ENCODE measurements at regions not wholly inside any gene's neighbourhood (a gene's known extent, or its start where the extent isn't known, plus 50 kb on each side); places are given as distances from the start of the nearest gene placed in this dataset.
"Not testable (repeated sequence)": the region's sequence is repeated elsewhere in the genome, so short reads cannot be mapped to it uniquely, and the experiment has no call there.

DNA sequence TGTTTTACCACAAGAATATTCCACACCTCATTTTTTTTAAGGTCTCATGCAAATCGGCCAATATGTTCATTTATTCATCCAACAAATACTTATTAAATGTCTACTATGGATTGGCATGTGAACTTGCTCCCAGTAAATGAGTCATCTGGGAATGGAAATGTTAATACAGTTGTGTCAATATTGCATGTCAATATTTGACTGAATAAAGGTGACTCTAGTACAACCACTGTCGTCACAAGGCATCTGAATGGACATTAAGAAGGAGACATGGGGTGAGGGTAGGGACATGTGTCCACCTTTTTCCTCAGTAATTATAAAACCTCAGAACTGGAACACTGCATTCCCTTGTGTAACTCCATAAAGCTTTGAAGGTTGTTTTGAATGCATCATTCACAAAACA is 365.4 kb downstream of the ADCYAP1 start:
- DNase-seq (ENCODE audit: low read depth in 4 of 4, low spot score in 1 of 4): no peak

DNA sequence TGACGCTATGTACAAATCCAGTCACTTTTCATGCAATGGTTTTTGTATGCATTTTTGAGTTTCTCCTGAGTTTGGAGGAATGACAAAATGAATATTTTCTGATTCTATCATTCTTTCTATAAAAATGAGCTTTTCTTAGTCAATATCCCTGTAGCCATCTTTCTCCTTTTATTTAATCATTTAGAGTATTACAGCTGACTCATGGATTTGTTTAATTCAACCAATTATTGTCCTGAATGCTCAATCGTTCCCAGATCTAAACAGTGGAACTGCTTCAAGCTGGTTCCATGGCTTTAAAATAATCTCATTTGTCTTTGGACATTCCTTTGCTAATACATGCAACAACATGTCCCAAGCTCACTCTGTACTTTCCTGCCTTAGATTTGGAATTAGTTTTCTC is 368.8 kb downstream of the ADCYAP1 start:
- DNase-seq (ENCODE audit: low read depth in 4 of 4, low spot score in 1 of 4): no peak

DNA sequence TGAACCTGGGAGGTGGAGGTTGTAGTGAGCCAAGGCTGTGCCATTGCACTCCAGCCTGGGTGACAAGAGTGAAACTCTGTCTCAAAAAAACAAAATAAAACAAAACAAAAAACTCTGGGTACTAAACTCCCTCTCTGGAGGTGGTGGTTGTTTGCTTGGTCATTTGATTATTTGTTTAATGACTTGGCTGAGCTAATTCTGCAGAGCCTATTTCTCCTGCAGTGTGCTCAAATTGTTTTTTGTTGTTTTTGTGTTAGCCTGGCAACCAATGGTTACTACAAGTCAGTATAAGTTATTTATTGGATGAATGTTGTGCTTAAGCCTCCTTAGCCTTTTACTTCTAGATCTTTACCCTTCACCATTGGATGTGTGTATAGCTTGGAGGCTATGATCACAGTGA is 387.5 kb downstream of the ADCYAP1 start:
- DNase-seq (ENCODE audit: low read depth in 4 of 4, low spot score in 1 of 4): no peak

DNA sequence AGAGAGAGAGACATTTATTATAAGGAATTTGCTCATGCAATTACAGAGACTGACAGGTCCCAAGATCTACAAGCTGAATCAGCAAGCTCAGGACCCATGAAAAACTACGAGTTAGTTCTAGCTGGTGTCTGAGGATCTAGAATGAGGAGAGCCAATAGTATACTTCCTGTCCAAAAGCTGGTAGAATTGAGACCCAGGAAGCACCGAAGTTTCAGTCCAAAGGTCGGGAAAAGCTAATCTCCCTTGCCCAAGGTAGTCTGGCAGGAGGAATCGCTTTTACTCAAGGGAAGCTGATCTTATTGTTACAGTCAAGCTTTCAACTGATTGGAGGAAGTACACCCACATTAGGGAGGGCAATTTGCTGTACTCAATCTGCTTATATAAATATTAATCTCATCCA is 389.6 kb downstream of the ADCYAP1 start:
- no peak for DNase-seq (ENCODE audit: low read depth in 4 of 4, low spot score in 1 of 4)

DNA sequence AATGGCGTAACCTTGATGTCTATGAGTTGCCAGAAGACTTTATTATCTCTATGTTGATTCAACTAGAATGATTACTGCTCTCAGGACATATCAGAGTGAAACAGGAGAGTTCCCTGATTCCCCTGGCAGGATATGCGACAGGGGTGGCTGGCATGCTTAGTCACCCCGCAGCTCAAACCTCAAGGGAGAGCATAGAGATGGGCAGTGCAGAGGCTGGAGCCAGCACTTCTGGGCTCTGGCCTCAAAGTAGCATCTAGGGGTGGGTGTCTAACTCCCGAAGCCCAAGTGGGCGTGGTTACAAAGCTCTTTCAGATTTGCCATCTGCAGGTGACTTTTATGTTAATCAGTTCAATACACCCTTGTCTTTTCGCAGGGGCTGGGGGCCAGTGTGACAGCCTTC is 391.6 kb downstream of the ADCYAP1 start:
- DNase-seq (ENCODE audit: low read depth in 4 of 4, low spot score in 1 of 4): no peak

DNA sequence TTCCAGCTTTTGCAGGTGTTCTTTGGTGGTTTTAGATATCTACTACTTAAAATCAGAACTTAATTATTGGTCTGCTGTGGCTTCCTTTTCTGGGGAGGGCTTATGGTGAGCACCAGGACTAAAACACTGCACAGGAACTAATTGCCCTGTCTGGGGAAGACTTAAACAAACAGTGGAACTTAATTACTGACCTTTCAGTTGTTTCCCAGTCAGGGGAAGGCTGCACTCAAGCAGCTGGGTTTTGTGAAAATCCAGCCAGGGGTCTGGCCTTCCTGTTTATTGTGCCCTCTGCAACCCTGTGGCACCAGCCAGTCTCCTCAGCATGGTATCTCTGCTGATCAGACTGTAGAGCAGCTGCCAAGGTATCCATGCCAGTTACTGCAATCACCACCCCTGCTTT is 398.2 kb downstream of the ADCYAP1 start:
- no peak for DNase-seq (ENCODE audit: low read depth in 4 of 4, low spot score in 1 of 4)

DNA sequence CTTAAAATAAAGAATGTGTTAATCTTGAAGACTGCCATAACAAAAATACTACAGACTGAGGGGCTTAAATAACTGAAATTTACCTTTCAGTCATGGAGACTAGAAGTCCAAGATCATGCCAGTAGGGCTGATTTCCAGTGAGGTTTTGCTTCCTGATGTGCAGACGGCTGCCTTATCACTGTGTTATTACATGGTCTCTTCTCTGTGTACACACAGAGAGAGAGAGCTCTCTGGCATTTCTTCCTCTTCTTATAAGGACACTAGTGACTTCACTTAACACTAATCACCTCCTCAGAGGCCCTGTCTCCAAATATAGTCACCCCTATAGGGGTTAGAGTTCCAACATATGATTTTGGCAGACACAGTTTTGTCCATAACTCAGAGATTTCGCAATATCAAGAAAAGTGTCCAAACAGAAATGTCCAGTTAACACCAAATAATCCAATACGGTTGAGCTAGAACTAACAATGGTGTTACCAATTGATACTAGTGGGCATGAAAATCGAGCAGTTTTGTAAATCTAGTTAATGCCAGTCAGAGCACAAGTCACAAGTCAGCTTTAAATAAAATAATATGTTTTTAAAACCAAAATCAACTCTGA is 399.8 kb downstream of the ADCYAP1 start:
- no peak for DNase-seq (ENCODE audit: low read depth in 4 of 4, low spot score in 1 of 4)

DNA sequence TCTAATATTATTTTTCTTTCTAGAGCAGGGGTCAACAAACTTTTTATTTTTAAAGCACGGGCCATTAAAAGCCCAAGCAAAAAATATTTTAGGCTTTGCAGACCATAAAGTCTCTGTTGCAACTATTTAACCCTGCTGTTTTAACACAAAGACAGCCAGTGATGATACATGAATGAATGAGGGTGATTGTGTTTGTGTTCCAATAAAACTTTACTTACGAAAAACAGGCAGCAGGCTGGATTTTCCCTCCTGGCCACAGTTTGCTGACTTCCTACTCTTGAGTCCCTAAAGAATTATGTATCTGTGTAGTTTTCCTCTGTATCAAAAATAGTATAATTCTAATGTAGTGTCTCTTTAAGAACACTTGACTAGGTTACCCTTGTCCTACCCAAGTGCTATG is 402.0 kb downstream of the ADCYAP1 start:
- no peak for DNase-seq (ENCODE audit: low read depth in 4 of 4, low spot score in 1 of 4)

DNA sequence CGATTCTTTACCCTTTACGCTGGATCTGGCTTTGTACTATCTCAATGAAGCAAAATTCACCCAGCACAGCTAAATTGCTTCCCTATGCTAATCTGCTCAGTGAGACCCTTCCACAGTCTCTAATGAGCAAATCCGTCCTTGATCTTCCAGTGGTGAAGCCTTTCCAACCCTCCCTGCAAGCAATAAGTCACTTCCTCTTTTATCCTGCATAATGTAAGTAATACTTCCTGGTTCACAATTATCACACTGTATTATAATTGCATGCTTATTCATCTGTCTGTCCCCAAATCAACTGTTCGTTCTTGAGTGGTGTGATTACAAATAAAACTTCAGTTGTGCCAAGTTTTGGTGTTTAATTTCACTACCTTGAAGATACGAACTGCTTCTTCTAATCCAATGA is 404.0 kb downstream of the ADCYAP1 start:
- DNase-seq (ENCODE audit: low read depth in 4 of 4, low spot score in 1 of 4): no peak

DNA sequence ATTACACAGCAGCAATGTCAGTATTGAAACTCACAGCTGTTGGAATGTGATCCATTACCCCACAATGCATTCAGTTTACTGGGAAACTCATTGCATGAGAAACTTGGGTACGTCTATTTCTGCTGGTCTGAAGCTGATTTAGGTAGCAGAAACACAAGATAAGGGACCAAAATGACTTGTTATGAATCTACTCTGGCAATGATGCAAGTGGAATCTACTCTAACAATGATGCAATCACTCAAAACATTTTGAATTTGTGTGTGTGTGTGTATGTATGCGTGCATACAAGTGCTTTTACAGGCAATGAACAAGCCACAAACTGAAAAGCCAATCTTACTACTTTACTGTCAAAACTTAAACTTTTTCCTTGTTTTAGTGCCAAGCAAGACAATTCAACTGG is 406.7 kb downstream of the ADCYAP1 start:
- DNase-seq (ENCODE audit: low read depth in 4 of 4, low spot score in 1 of 4): no peak

DNA sequence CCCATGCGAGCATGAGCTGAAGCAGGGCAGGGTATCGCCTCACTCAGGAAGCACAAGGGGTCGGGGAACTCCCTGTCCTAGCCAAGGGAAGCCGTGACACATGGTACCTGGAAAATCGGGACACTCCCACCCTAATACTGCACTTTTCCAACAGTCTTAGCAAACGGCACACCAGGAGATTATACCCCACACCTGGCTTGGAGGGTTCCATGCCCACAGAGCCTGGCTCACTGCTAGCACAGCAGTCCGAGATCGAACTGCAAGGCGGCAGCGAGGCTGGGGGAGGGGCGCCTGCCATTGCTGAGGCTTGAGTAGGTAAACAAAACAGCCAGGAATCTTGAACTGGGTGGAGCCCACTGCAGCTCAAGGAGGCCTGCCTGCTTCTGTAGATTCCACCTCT is 430.7 kb downstream of the ADCYAP1 start:
- DNase-seq (ENCODE audit: low read depth in 4 of 4, low spot score in 1 of 4): not testable (repeated sequence)

DNA sequence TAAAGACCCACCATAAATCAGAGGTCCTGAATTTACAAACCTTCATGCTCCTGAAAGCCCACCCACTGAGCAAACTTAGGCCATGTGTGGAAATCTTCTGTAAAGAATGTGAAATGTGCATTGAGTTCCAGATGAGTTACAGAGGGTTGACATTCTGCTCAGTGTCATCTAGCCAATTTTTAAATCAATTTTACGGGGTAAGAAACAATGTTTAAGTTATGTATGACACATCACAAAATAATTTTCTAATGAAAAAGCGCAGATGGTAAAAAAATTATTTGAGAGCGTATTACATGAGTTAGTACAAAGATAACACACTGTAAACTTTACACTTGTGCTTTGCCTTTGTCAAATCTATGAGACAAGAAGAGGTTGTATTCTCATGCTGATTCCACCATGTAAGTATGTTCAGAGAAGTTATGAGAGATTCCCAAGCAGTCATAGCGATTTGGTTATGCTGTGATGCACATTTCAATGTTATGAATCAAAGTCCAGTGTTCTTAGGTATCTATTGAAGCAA is 446.3 kb downstream of the ADCYAP1 start:
- no peak for DNase-seq (ENCODE audit: low read depth in 4 of 4, low spot score in 1 of 4)

DNA sequence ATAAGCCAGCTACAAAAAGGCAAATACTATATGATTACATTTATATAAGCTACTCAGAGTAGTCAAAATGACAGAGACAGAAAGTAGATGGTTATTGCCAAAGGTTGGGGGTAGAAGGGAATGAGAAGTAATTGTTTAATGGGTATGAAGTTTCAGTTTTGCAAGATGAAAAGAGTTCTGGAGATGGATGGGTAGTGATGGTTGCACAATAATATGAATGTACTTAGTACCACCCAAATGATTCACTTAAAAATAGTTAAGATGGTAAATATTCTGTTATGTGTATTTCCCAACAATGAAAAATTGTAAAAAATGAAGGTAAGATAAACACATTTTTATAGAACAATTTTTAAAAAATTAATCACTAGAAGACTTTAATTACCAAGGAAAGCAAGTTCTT is 448.4 kb downstream of the ADCYAP1 start:
- no peak for DNase-seq (ENCODE audit: low read depth in 4 of 4, low spot score in 1 of 4)

DNA sequence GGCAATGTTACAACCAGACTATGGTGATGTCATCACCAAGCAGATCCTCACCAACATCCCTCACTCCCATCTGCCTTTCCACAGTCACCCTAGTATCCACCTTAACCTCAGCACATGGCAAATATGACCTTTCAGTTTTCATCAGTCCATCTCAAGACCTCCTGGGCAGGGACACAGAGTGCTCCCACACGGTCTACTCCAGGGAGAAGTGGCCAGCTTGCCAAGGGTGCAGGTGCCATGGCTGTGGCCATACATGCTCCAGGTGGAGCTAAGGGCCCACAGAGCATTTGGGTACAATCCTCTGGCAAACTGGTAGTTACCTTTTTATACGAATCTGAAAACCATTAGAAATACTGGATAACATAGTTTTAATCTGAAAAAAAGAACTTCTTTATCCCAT is 453.1 kb downstream of the ADCYAP1 start:
- no peak for DNase-seq (ENCODE audit: low read depth in 4 of 4, low spot score in 1 of 4)

DNA sequence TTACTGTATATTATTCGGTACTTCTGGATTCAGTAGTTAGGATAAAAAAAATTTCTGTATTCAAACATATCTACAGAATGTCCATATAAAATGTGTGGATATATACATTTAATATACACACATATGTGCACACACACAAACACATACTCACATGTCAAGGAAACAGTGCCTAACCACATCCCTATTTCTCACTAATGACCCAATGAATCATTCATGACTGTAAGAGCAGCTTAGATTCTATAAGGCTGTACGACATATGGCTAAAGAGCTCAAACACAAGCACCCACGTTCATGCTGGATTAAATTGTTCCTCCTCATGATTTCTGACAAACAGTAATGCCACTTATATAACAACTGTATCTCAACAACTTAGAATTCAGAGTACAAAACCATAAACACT is 457.3 kb downstream of the ADCYAP1 start:
- DNase-seq (ENCODE audit: low read depth in 4 of 4, low spot score in 1 of 4): no peak

DNA sequence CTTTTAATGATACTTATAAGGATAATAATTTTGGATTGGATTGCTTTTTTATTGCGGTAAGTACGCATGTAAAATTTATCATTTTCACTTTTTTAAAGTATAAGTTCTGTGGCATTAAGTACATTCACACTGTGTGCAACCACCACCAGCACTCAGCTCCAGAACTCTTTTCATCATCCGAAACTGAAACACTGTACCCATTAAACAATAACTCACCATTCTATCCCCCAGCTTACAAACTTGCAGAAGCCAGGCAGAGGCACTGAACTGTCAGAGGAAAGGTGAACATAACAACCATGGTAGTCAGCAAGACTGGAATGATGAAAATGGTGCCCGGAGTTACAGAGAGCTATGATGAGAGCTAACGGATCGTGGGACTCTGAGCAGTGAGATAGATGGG is 465.9 kb downstream of the ADCYAP1 start:
- DNase-seq (ENCODE audit: low read depth in 4 of 4, low spot score in 1 of 4): no peak

DNA sequence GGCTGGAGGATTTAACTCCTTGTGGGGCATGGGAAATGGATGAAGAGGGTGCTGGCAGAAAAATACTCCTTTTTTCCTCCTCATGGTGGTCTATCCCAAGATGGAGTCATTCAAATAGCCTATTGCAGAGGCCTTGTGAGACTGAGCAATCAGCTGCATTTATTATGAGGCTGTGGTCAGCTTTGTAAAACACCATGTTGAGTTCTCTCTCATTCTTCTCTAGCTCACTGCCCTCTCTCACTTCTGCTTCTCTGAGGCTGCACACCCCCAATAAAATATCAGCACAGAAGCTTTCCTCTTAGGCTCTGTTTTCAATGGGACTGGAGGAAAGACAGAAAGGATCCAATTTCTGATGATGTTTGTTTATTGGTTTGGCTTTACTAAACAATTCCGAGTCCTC is 467.1 kb downstream of the ADCYAP1 start:
- DNase-seq (ENCODE audit: low read depth in 4 of 4, low spot score in 1 of 4): no peak

DNA sequence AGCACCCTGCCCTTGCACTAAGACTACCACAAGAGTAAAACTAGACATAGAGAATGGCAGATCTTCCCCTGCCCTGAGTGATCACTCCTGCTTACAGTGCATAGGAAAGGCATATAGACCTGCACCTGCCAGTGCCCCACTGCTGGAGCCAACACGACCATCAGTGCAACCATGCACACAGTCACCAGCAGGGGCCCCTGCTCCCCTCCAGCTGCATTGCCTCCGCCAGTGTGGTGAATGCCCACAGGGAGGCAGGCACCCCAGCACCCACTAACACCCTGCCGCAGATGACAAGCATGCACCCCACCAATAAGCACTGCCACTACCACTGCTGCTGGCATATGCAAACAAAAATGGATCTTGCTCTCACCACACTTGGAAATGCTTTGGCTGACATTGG is 478.8 kb downstream of the ADCYAP1 start:
- DNase-seq (ENCODE audit: low read depth in 4 of 4, low spot score in 1 of 4): no peak

DNA sequence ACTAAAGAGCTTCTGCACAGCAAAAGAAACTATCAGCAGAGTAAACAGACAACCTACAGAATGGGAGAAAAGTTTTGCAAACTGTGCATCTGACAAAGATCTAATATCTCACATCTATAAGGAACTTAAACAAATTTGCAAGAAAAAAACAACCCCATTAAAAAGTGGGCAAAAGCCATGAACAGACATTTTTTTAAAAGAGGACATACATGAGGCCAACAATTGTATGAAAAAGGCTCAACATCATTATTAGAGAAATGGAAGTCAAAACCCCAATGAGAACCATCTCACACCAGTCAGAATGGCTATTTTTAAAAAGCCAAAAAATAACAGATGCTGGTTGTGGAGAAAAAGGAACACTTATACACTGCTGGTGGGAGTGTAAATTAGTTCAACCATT is 483.8 kb downstream of the ADCYAP1 start:
- not testable (repeated sequence) for DNase-seq (ENCODE audit: low read depth in 4 of 4, low spot score in 1 of 4)

DNA sequence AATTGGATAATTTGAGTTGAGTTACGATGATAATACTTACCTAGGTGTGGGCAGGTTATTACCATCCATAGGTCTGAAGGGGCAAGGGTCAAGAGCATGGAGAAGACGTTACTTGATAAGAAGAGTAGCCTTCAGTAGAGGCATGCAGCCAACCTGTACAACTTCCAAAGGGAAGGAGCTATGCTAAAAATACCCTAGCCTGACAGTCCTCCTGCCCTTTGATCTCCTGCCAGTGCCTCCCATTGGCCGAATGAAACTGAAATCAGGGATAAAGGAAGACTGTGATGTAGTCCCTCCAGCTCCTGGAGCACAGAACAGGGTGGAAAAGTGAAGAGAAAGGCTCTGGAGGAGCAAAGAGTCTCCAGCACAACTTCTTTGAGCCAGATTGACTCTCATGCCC is 487.4 kb downstream of the ADCYAP1 start:
- no peak for DNase-seq (ENCODE audit: low read depth in 4 of 4, low spot score in 1 of 4)

DNA sequence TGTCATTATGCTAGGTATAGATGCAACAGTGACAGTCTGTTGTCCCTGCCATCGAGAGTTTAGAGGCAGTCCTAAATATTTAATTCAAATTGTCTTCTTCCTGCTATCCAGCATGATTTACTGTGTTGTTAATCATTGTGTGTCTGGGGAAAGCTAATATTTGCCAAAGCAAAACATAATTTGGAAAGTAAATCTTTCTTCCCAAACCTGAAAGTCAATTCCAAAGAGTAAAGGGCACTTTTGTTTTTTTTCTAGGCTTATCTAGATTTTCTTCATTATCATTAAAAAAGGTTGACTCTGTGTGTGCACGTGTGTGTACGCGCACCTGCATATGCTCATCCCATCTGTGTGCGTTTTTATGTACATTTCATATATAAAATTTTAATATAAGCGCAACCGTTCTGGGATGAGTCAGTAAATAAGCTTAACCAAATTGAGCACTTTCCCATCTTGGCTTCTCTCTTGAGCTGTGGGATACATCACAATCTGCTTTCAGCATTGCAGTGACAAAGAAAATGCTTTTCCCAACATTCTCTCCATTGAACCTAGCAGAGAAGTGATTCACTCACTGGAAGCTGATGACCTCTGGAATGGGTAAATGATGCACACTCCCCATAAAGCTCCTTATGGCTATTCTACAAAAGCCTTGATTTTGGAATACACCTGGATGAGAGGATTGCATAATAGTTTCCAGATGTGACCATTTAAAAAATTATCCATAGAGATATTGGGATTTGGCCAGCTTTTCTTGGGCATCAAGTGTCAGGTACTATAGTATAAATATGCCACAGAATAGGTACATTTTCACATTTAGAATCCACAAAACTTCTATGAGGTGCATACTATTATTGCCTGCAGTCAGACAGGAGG is 488.4 kb downstream of the ADCYAP1 start:
- no peak for DNase-seq (ENCODE audit: low read depth in 4 of 4, low spot score in 1 of 4)

DNA sequence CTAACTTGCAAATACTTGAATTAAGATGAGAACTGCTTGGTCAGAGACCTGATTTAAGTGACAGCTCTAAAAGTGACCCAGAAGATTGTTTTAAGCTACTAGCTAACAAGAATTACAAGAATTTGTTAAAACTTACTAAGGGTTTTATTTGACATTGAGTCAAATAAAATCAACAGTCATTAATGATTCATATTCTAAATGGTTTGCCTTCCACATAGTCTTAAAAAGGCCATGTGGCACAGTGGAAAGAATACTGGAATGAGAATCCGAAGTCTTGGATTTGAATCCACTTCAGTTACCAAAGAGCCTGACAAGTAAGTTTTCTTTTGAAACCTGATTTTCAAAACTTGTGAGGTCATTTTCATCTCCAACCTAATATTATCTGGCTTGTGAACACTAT is 489.3 kb downstream of the ADCYAP1 start:
- no peak for DNase-seq (ENCODE audit: low read depth in 4 of 4, low spot score in 1 of 4)

DNA sequence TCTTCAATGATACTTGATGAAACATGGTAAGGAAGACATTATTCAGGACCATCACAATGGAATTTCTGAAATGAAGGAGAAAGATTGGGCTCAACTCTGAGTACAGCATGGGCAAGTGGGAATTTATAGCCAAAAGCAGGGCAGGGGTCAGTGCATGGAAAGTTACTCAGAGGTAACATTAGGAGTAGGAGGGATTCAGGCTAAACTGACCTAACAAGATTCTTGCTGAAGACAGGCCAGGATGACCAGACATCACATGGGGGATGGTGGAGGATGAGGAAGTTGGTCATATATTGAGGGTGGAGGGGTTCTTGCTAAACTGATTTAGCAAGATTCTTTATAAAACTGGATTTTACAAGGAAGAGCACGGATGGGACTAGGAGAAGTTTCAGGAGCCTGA is 489.8 kb downstream of the ADCYAP1 start:
- DNase-seq (ENCODE audit: low read depth in 4 of 4, low spot score in 1 of 4): no peak

All from stimulated activated CD4-positive, alpha-beta T cell treated with anti-CD3 and anti-CD28 coated beads, Interleukin-1b, Interleukin-23, amount 100 ng/mL, for 24 hours (primary cell).